ENCODE measurements at regions not wholly inside any gene's neighbourhood (a gene's known extent, or its start where the extent isn't known, plus 50 kb on each side); places are given as distances from the start of the nearest gene placed in this dataset.
"Not testable (repeated sequence)": the region's sequence is repeated elsewhere in the genome, so short reads cannot be mapped to it uniquely, and the experiment has no call there.

DNA sequence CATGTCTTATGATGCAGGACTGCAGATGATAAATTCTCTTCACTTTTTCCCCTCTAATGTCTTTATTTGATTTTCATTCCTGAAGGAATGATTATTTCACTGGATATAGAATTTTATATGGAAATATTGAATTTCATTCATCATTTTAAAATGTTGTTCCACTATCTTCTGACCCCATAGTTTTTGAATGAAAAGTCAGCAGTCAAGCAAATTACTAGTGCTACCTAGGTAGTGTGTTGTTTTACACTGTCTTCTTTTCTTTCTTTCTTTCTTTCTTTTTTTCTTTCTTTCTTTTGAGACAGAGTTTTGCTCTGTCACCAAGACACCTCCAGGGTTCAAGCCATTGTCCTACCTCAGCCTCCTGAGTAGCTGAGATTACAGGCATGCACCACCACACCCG lies 76.9 kb downstream of the WSB1 start:
- DNase-seq (ENCODE audit: low spot score in 2 of 2): no peak
- TF ChIP-seq EP300 (IDR thresholded peaks at IDR 0.05) (no peak), POLR2A (IDR thresholded peaks at IDR 0.05) (no peak)
- TF ChIP-seq, protein P1, sequence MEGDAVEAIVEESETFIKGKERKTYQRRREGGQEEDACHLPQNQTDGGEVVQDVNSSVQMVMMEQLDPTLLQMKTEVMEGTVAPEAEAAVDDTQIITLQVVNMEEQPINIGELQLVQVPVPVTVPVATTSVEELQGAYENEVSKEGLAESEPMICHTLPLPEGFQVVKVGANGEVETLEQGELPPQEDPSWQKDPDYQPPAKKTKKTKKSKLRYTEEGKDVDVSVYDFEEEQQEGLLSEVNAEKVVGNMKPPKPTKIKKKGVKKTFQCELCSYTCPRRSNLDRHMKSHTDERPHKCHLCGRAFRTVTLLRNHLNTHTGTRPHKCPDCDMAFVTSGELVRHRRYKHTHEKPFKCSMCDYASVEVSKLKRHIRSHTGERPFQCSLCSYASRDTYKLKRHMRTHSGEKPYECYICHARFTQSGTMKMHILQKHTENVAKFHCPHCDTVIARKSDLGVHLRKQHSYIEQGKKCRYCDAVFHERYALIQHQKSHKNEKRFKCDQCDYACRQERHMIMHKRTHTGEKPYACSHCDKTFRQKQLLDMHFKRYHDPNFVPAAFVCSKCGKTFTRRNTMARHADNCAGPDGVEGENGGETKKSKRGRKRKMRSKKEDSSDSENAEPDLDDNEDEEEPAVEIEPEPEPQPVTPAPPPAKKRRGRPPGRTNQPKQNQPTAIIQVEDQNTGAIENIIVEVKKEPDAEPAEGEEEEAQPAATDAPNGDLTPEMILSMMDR (IDR thresholded peaks at IDR 0.05): no peak
- peaks cover 0 to 17% (median 2%) of the 10 kb centered on the region in 4 donors for H3K9me3 ChIP-seq
- 95 to 97% methylated on average over 1 of the region's 1 CpG for WGBS, 2 donors
- no peaks in the 10 kb centered on the region for H3K36me3 ChIP-seq
- H3K27ac ChIP-seq: no peak overlapping the region
- H3K4me1 ChIP-seq: no peaks in the 10 kb centered on the region
- no peak overlapping the region for H3K4me3 ChIP-seq
- no peaks in the 10 kb centered on the region for H3K27me3 ChIP-seq

GRCh38 chr17:27373695-27374094 lies 79.8 kb downstream of the WSB1 start:
- not testable (repeated sequence) for H3K4me1 ChIP-seq; H3K36me3 ChIP-seq; H3K4me3 ChIP-seq; H3K27me3 ChIP-seq; DNase-seq (ENCODE audit: low spot score in 2 of 2); H3K27ac ChIP-seq
- H3K9me3 ChIP-seq: peaks cover 0 to 17% (median 2%) of the 10 kb centered on the region in 4 donors

DNA sequence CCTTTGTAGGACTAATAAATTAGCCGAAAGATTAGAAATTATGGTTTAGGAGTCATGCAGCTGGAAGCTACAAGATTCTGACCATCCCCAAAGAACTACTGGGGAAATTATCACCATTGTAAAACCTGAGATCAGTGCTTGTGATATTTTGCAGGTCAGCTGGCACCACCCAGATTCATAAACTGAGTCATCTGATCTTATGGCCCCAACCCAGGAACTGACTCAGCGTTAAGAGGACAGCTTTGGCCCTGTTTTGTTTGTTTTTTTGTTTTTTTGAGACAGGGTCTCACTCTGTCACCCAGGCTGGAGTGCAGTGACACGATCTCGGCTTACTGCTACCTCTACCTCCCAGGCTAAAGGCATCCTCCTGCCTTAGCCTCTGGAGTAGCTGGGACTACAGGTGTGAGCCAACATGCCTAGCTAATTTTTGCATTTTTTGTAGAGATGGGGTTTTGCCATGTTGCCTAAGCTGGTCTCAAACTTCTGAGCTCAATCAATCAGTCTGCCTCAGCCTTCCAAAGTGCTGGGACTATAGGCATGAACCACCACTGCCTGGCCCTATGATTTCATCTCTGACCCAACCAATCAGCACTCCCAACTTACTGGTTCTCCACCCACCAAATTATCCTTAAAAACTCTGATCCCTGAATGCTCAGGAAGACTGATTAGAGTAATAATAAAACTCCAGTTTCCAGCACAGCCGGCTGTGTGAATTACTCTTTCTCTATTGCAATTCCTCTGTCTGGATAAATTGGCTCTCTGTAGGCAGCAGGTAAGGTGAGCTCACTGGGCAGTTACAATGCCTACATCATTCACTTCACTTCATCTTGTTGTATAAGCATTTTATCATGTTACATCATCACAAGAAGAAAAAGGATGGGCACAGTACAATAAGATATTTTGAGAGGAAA lies 79.4 kb upstream of the KSR1 start:
- 72 to 73% methylated on average over 5 of the region's 5 CpGs for WGBS, 2 donors
- no peak for DNase-seq (ENCODE audit: low spot score in 2 of 2)
- Histone ChIP-seq H3K27me3 (no peaks in the 10 kb centered on the region), H3K4me3 (no peak overlapping the region), H3K4me1 (peaks cover 0 to 20% (median 11%) of the 10 kb centered on the region in 4 donors), H3K27ac (no peak overlapping the region), H3K9me3 (peaks cover 0 to 5% (median 0%) of the 10 kb centered on the region in 4 donors), H3K36me3 (no peaks in the 10 kb centered on the region)
- TF ChIP-seq, protein P1 (IDR thresholded peaks at IDR 0.05): no peak
- TF ChIP-seq EP300 (IDR thresholded peaks at IDR 0.05) (no peak), POLR2A (IDR thresholded peaks at IDR 0.05) (no peak)

DNA sequence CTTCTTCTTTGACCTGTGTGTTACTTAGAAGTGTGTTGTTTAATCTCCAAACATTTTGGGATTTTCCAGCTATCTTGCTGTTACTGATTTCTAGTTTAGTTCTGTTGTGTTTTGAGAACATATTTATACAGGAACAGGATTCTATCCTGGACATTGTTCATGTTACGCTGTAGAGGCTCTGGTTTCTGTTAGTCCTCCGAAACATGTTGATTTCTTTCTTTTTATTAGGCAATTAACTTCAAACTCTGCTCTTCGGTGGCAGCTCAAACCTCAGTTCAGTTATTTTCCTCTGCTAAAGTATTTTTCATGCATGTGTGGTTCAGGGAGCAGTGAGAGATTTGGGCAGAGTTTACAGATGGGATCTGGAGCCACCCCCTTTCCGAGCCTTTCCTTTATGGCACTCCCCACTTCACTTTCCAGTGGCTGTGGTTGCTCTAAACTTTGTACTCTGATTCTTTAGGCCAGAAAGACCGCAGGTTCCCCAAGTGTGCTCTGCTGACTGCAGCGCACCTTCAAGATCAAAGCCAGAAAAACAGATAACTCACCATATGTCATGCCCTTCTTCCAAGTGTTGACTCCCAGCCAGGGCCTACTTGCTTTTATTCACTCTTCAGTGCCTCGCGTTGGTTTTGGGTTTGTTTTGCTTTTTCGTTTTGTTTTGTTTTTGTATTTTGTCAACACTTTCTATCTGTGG lies 77.6 kb upstream of the KSR1 start:
- H3K27ac ChIP-seq: peak overlapping the region in 2 of 4 donors; percentile 5 to 32
- H3K9me3 ChIP-seq: peaks cover 0 to 4% (median 0%) of the 10 kb centered on the region in 4 donors
- H3K4me1 ChIP-seq: peaks cover 0 to 20% (median 11%) of the 10 kb centered on the region in 4 donors
- TF ChIP-seq POLR2A (IDR thresholded peaks at IDR 0.05): no peak
- H3K27me3 ChIP-seq: no peaks in the 10 kb centered on the region
- no peak for DNase-seq (ENCODE audit: low spot score in 2 of 2)
- H3K4me3 ChIP-seq: no peak overlapping the region
- WGBS, 2 donors: 73% methylated on average over 9 of the region's 9 CpGs
- no peaks in the 10 kb centered on the region for H3K36me3 ChIP-seq

GRCh38 chr17:27379888-27380533 lies 76.2 kb upstream of the KSR1 start:
- peak; percentile 29 to 40 for DNase-seq (ENCODE audit: low spot score in 2 of 2)
- H3K4me3 ChIP-seq: peak overlapping the region in 3 of 4 donors; percentile 1 to 44 (median 26)
- 6 to 8% methylated on average over 21 of the region's 21 CpGs for WGBS, 2 donors
- TF ChIP-seq EP300 (IDR thresholded peaks at IDR 0.05) (no peak), POLR2A (IDR thresholded peaks at IDR 0.05) (no peak)
- TF ChIP-seq, protein P1 (IDR thresholded peaks at IDR 0.05): no peak
- H3K4me1 ChIP-seq: peaks cover 0 to 20% (median 14%) of the 10 kb centered on the region in 4 donors
- no peaks in the 10 kb centered on the region for H3K27me3 ChIP-seq
- H3K36me3 ChIP-seq: no peaks in the 10 kb centered on the region
- H3K9me3 ChIP-seq: no peaks in the 10 kb centered on the region
- peak overlapping the region in 3 of 4 donors; percentile 35 to 64 (median 58) for H3K27ac ChIP-seq

Data from tibial nerve (tissue), 4 donors.